GM12873 (cell line): ENCODE measurements at regions not wholly inside any gene's neighbourhood (a gene's known extent, or its start where the extent isn't known, plus 50 kb on each side); places are given as distances from the start of the nearest gene placed in this dataset.
A peak's percentile ranks its signal among the peaks of the same experiment; 100 is the strongest.

Experiments used
- TF ChIP-seq, protein P1 (sequence below): IDR thresholded peaks from 2 replicates; pipeline ENCODE4 v1.5.1; 2012; ENCODE audit warnings: low read depth, mild to moderate bottlenecking, moderate library complexity, low read length, control low read depth; ENCODE audit not compliant: insufficient read depth; ENCODE audit errors: missing control alignments

DNA sequence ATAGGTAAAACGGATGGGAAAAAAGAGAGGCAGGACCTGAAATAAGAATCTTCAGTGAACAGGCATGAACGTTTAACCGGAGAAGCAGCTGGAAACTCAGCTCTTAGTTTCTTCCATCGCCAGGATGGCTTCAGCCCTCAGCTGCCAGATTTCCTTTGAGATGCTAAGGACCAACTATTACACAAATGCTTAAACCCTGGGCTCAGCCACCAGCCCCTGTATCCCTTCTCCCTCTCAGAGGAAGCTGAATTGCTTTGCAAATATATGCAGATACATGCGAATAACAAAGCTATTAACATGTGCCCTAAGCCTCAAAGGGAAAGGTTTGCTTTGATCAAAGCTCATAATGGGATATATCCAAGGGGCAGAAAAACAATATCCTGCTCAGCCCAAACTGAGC, 515.1 kb downstream of the OMA1 start:
- TF ChIP-seq, protein P1, sequence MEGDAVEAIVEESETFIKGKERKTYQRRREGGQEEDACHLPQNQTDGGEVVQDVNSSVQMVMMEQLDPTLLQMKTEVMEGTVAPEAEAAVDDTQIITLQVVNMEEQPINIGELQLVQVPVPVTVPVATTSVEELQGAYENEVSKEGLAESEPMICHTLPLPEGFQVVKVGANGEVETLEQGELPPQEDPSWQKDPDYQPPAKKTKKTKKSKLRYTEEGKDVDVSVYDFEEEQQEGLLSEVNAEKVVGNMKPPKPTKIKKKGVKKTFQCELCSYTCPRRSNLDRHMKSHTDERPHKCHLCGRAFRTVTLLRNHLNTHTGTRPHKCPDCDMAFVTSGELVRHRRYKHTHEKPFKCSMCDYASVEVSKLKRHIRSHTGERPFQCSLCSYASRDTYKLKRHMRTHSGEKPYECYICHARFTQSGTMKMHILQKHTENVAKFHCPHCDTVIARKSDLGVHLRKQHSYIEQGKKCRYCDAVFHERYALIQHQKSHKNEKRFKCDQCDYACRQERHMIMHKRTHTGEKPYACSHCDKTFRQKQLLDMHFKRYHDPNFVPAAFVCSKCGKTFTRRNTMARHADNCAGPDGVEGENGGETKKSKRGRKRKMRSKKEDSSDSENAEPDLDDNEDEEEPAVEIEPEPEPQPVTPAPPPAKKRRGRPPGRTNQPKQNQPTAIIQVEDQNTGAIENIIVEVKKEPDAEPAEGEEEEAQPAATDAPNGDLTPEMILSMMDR: no peak

DNA sequence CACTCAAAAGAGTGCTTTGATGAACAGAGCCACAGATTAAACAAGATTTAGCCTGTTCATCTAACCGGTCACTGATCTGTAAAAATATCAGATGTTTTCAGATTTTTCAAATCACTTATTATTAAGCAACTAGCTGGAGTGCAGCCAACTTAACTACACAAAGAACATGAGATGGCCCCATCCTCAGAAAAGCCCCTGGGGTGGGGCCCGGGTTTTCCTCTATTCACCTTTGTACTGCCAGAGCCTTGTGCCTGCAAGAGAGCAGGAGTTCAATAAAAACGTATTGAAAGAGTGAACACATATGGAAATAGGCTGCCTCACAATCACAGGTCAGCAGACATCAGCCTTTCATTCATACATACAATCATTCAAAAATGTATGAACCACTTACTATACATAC, 516.1 kb downstream of the OMA1 start:
- TF ChIP-seq, protein P1: no peak

- TF ChIP-seq, protein P1: no peak
These were observed 528.9 kb downstream of the OMA1 start for GRCh38 chr1:58017641-58018040.

DNA sequence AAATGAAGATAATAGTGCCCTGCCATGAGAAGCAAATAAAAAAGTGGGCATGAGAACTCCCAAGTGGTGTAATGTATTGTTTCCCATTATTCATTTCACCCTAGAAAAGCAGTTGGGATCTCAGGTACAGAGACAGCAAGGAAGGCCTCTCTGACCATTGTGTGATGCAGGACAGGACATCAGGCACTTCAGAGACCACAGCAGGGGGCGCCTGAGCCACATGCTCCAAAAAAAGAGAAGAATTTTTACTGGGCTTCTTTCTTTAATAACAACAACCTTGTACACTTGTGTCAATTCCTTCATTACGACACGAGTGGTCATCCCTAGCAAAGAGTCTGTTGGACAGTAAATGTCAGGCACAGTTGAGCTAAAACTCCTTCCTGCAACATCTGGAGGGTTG, 533.3 kb downstream of the OMA1 start:
- TF ChIP-seq, protein P1: peak; percentile 26

- TF ChIP-seq, protein P1: no peak
These were observed 534.5 kb downstream of the OMA1 start for GRCh38 chr1:58011978-58012377.

DNA sequence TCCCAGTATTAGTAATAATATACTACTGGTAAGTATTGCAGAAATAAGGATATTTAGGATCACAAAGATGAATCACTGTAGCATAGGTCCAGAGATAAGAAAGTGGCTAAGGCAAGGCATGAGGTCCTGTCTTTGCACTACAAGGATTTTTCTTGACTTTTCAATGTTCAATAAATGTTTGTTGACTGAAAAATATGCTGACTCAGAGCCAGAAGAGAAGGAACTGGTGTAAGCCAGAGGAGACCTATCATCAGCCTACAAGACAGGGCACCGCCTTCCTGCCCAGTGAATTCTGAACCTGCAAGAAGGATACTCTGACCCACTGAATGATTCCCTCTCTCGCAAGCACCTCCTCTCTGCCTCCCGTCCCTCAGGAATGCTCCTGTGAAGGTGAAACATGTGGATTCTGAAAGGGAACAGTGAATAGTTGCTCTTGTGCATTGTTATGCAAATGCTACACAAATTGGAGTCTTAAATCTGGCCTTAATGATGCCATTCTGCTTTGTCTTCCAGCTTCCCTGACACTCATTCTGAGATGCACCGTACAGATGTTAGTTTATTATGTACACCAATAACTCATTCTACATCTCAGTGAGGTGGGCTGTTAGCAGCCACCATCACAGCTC, 540.0 kb downstream of the OMA1 start:
- TF ChIP-seq, protein P1: no peak

DNA sequence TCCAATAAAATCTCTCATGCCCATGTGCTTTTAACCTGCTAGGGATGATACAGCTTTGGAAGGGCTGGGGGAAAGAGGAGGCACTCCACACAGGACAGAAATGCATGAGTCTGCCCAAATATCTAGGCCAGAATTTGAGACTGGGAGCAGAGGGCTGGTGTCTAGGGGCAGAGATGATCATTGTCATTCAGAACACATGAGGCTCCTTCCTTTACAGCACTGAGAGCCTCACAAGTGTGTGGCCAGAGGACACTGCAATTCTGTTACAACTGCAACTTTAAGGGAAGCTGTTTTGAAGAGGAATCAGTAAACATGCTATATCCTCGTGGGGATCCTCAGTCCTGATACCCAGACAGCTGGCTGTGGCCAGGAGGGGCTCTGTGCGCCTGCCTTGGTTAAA, 541.3 kb downstream of the OMA1 start:
- TF ChIP-seq, protein P1: no peak
